ENCODE measurements at regions not wholly inside any gene's neighbourhood (a gene's known extent, or its start where the extent isn't known, plus 50 kb on each side); places are given as distances from the start of the nearest gene placed in this dataset.

GRCh38 chr14:43169722-43170121 lies 1337.4 kb downstream of the FSCB start:
- Histone ChIP-seq H3K9me3 (ENCODE audit: control extremely low read depth in 1 of 3, control insufficient read depth in 2 of 3, insufficient read depth in 1 of 3, low read length in 2 of 3) (peaks cover 0 to 1% (median 0%) of the 10 kb centered on the region in 3 donors), H3K79me2 (ENCODE audit: control insufficient read depth, insufficient read depth, low read length) (no peaks in the 10 kb centered on the region), H3K4me2 (replicated peaks; ENCODE audit: low read depth, low read length, poor library complexity, severe bottlenecking) (no peak overlapping the region), H3K9ac (ENCODE audit: low read length) (no peak overlapping the region), H2AFZ (ENCODE audit: insufficient read depth, low read depth, low read length, poor library complexity, severe bottlenecking) (no peak overlapping the region), H3K4me3 (ENCODE audit: control extremely low read depth in 1 of 5, extremely low read depth in 1 of 5, insufficient read depth in 1 of 5, low read depth in 2 of 5, low read length in 4 of 5) (no peak overlapping the region), H3K27ac (ENCODE audit: low read length in 2 of 2) (no peak overlapping the region), H3K27me3 (replicated peaks in 1 of 4; ENCODE audit: control extremely low read depth in 1 of 4, control insufficient read depth in 3 of 4, insufficient read depth in 4 of 4, low read length in 3 of 4) (no peaks in the 10 kb centered on the region), H3K4me1 (ENCODE audit: control insufficient read depth in 2 of 2, insufficient read depth in 2 of 2, low read length in 2 of 2) (no peaks in the 10 kb centered on the region), H3K36me3 (replicated peaks in 1 of 2; ENCODE audit: control extremely low read depth in 1 of 2, control insufficient read depth in 1 of 2, extremely low read depth in 1 of 2, insufficient read depth in 2 of 2, low read length in 1 of 2) (no peaks in the 10 kb centered on the region), H4K20me1 (ENCODE audit: control insufficient read depth, insufficient read depth, low read length, poor library complexity, severe bottlenecking) (no peaks in the 10 kb centered on the region)
- no peak overlapping the region for H3K4me3 Mint-ChIP-seq
- TF ChIP-seq CTCF (IDR thresholded peaks at IDR 0.05), result no peak
- no peak for TF ChIP-seq EZH2 (IDR thresholded peaks at IDR 0.05; ENCODE audit: borderline replicate concordance, insufficient read depth, low read depth, low read length, poor library complexity, severe bottlenecking)
- no peaks in the 10 kb centered on the region for H3K9me3 Mint-ChIP-seq (ENCODE audit: insufficient read depth)
- intact Hi-C loops (cut with micrococcal nuclease), result no loop called here
- no peaks in the 10 kb centered on the region for H3K4me1 Mint-ChIP-seq
- POLR2A ChIA-PET, result no interaction called here
- ATAC-seq (ENCODE audit: low read depth) (no peak), DNase-seq (no peak)
- H3K27ac Mint-ChIP-seq, result no peak overlapping the region
- no CpG with 5 or more reads among the region's 2 CpGs for WGBS (ENCODE audit: insufficient coverage)
- CTCF ChIA-PET, result no interaction called here
- no peaks in the 10 kb centered on the region for H3K27me3 Mint-ChIP-seq

GRCh38 chr14:43168371-43168925 lies 1338.6 kb downstream of the FSCB start:
- H3K4me3 Mint-ChIP-seq, result no peak overlapping the region
- ChIA-PET POLR2A (no interaction called here), CTCF (no interaction called here)
- DNase-seq (no peak), ATAC-seq (ENCODE audit: low read depth) (no peak)
- Histone ChIP-seq H3K4me2 (replicated peaks; ENCODE audit: low read depth, low read length, poor library complexity, severe bottlenecking) (no peak overlapping the region), H3K79me2 (ENCODE audit: control insufficient read depth, insufficient read depth, low read length) (no peaks in the 10 kb centered on the region), H3K27ac (ENCODE audit: low read length in 2 of 2) (no peak overlapping the region), H2AFZ (ENCODE audit: insufficient read depth, low read depth, low read length, poor library complexity, severe bottlenecking) (no peak overlapping the region), H3K9ac (ENCODE audit: low read length) (no peak overlapping the region), H3K27me3 (replicated peaks in 1 of 4; ENCODE audit: control extremely low read depth in 1 of 4, control insufficient read depth in 3 of 4, insufficient read depth in 4 of 4, low read length in 3 of 4) (no peaks in the 10 kb centered on the region), H3K4me1 (ENCODE audit: control insufficient read depth in 2 of 2, insufficient read depth in 2 of 2, low read length in 2 of 2) (no peaks in the 10 kb centered on the region), H3K36me3 (replicated peaks in 1 of 2; ENCODE audit: control extremely low read depth in 1 of 2, control insufficient read depth in 1 of 2, extremely low read depth in 1 of 2, insufficient read depth in 2 of 2, low read length in 1 of 2) (no peaks in the 10 kb centered on the region), H3K4me3 (ENCODE audit: control extremely low read depth in 1 of 5, extremely low read depth in 1 of 5, insufficient read depth in 1 of 5, low read depth in 2 of 5, low read length in 4 of 5) (no peak overlapping the region), H3K9me3 (ENCODE audit: control extremely low read depth in 1 of 3, control insufficient read depth in 2 of 3, insufficient read depth in 1 of 3, low read length in 2 of 3) (peaks cover 0 to 2% (median 0%) of the 10 kb centered on the region in 3 donors), H4K20me1 (ENCODE audit: control insufficient read depth, insufficient read depth, low read length, poor library complexity, severe bottlenecking) (no peaks in the 10 kb centered on the region)
- TF ChIP-seq EZH2 (IDR thresholded peaks at IDR 0.05; ENCODE audit: borderline replicate concordance, insufficient read depth, low read depth, low read length, poor library complexity, severe bottlenecking) (no peak), CTCF (IDR thresholded peaks at IDR 0.05) (no peak)
- no CpG with 5 or more reads among the region's 1 CpG for WGBS (ENCODE audit: insufficient coverage)
- H3K27me3 Mint-ChIP-seq, result no peaks in the 10 kb centered on the region
- H3K27ac Mint-ChIP-seq, result no peak overlapping the region
- H3K4me1 Mint-ChIP-seq, result no peaks in the 10 kb centered on the region
- H3K9me3 Mint-ChIP-seq (ENCODE audit: insufficient read depth), result no peaks in the 10 kb centered on the region
- intact Hi-C loops (cut with micrococcal nuclease), result no loop called here

Measured in B cell (primary cell).